Globus pallidus (tissue), 1 donor: ENCODE measurements at regions not wholly inside any gene's neighbourhood (a gene's known extent, or its start where the extent isn't known, plus 50 kb on each side); places are given as distances from the start of the nearest gene placed in this dataset.

Source experiments
- DNase-seq: peaks from one replicate; pipeline ENCODE4 v3.0.0-alpha.2; 2015; ENCODE audit warnings: low spot score

DNA sequence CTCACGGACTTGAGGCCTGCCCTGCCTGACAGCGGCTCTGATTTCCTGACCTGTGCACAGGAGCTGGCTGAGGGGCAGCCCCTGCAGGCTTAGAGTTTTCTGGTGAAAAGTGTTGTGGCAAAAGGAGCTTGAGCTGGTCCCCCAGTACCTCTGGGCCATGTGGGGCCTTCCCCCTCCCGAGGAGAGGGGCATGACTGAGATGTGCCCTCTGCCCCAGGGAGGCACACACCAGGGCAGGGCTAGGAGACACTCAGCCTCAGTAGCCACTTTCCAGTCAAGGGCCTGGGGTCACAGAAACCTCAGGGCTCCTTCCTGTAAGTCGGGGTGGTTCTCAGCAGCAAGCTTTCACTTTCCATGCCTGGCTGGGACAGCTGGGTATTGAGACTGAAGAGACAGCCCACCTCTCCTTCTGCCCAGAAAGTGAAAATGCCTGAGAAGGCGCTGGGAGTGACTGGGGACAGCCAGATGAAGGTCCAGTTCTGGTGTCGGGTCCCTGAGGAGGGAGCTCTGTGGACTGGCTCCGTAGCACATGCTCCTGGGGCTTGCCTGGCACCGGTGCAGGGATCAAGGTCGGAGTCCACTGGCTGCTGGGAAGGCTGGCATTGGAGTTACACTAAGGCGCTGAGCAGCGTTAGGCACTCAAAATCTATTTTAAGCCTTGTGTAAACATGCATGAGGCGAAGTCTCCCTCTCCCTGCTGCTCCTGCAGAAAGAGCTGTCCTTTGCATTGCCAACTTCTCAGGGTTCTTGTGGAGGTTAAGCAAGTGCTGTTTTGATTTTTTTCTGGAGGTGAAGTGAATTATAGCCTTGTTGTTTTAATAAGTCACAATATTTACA is 394.9 kb downstream of the GADD45G start:
- DNase-seq, result peak; percentile 38

DNA sequence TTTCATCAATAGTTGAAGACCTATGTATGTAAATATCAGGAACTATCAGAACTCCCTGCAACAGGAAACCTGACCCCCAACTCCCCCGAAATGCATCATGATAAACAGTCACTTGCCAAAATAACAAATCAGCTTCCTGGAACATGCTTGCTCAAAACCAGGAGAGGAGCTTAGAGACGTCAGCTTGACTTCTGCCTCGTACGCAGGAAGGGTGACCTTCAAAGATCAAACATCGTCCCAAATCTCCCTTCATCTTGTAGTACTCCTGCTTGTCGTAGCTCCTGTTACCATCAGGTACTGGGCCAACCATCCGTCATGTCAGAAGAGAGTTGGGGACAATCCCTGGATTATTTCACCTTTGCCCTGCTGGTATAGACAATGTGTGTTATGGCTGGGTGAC is 396.1 kb downstream of the GADD45G start:
- no peak for DNase-seq

DNA sequence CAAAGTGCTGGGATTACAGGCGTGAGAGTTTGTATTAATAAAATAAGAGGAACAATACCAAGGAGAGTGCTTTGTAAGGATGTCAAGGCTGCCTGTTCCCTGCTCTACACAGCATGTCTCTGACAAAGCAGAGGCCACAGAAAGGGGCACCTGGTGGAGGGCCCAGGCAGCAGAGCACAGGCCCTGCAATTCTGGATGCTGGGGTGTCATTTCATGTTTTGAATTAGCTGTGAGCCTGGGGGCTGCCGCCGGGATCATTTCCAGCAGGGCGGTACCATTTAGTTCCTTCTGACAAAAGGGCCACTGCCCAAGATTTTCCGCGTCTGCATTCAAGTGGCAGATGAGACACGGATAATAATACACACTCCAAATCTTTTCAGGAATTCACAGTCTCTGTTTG is 396.9 kb downstream of the GADD45G start:
- DNase-seq, result no peak

DNA sequence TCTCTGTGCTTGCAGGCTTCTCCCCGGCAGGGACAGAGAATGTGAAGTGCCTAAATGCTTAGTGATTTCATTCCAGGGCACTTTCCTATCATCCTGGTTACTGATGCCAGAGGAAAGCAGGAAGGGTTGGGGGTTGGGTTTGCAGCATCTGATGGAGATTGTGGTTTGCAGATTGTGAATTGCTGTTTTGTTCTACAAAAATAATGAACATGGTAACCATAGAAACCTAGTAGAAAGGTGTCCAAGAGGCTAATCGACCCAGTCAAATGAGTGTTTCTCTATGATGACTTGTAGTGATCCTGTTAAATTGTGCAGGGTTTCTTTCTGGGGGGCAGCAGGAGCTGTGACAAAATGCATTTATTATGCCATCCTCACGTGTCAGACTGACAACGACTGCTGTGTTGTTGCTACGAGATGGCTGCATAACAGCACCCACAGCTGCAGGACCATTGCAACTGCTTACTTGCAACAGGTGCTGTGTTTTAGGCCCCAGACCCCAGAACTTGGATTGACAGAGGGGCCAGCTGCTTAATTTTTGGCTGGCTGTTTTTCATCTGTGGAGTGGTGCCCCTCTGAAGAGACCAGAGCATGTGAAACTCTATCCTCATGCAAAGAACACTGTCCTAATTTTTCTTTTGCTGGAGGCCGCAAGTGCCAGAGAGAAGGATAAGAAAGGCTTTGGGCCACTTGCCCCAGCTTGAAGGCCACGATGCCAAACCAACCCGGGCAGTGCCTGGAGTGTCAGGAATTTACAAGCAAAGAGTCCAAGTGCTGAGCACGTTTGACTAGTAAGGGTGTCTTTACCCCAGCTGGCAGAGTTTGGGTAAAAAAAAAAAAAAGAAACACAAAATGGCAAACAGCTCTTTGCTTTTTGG is 397.8 kb downstream of the GADD45G start:
- DNase-seq, result peak; percentile 67

DNA sequence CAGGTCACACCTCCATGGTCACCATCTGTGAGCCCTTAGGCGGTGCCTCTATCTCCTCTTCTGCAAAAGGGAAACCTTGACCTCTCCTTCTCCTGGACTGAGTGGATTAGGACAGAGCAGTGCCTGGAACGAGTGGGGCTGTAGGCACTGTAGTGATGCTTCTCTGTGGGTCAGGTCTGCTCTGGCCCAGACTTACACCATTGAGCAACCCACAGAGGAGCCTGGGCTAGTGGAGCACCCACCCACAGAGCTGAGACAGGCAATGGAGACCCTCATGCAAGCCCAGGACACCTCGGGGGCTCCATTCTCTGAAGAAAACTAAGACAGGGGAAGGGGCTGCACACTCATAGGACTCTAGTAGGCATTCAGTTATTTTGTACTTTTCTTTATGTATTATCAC is 400.6 kb downstream of the GADD45G start:
- no peak for DNase-seq

DNA sequence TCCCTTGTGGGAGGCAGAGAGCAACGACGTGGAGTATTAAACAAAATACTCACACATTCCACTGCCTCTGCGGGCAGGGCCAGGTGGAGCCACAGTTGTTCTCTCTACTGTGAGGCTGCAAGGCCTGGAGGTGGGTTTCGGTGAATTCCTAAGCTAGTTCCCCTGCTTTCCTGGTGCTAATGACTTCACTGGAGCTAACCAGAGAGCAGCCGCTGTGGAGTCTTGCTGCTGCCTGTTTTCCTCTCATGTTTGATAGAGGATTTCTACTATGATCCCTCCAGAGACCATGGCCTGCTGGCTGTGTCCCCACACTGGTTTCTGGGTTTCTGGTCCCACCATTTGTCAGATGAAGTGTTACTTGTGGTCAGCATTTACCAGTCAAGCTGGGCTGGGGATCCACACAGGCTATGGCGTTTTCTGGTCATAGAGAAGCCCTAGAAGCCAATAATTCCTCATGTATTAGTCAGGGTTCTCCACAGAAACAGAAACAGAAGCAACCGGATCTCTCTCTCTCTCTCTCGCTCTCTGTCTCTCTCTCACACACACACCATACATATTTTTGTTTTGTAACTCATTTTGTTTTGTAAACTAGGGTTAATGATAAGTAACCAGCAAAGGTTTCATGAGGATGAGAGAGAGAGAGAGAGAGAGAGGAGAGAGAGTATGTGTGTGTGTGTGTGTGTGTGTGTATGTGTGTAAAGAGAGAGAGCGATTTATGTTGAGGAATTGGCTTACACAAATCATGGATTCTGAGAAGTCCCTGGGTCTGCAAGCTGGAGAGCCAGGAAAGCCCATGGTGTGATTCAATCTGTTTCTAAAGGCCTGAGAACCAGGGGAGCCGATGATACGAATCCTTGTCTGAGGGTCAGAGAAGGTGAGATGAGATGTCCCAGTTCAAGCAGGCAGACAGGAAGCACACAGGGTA is 403.0 kb downstream of the GADD45G start:
- no peak for DNase-seq

DNA sequence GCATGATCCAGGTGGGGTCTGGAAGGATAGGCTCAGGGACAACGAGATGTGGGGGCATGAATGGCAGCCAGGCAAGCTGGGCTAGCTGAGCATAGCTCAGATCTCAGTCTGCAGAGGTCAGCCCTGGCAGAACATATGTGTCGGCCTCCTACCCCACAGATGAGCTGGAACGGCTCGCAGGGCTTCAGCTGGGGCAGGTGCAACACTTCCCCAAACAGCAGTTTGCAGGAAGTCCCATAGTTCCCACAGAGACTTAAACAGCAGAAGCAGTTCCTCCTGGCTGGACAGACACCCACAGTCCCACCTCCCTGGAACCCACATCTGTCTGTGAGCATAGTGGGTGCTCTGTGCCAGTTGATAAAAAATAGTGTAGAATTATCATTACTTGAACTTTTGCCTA is 404.6 kb downstream of the GADD45G start:
- no peak for DNase-seq

DNA sequence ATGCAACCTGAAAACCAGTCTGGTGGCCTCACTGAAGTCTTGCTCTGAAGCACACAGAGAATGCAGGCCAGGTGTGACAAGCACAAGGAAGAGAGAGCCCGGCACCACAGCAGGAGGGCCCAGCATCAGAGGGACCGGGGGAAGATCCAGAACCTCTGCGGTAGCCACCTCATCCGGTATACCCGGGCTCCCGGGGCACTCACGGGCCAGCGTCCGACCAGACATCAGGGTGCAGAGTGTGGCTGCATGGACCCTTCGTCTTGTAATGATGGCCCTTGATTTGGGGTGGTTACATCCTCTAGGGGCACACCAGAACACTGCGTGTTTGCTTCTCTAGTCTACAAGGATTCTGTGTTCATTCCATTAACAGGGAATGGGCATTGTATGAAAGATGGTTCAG is 406.0 kb downstream of the GADD45G start:
- no peak for DNase-seq

DNA sequence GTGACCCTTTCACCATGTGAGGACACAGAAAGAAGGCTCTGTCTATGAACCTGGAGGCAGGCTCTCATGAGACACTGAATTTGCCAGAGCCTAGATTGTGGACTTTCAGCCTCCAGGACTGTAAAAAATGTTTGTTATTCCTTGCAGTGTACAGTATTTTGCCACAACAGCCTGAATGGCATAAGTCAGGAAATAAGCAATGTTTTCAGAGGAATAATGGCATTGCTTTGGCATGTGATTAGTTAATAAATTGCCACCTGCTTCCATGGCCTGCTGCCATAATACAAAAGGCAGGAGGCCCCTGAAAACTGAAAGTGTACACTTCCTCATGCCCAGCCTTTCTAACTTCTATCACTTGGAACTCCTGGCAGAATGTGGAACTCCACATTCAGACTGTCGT is 408.1 kb downstream of the GADD45G start:
- DNase-seq, result no peak

DNA sequence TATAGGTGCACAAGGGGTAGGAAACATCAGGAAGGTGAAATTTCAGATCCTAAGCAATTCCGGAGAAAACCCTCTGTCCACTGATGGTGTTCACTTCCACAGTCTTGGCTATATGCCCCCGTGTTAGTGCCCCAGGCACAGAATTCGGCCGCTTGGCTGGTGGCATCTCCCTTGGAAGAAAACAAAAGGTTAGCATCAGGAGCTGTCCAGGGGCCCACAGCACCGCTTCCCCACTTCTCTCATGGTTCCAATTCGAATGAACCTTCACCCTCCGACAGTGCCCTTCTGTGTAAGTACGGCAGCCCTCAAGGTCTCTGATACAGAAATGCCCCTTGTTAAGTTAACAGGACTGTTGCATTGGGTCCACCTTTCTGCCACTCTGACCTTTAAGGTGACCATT is 409.0 kb downstream of the GADD45G start:
- no peak for DNase-seq

DNA sequence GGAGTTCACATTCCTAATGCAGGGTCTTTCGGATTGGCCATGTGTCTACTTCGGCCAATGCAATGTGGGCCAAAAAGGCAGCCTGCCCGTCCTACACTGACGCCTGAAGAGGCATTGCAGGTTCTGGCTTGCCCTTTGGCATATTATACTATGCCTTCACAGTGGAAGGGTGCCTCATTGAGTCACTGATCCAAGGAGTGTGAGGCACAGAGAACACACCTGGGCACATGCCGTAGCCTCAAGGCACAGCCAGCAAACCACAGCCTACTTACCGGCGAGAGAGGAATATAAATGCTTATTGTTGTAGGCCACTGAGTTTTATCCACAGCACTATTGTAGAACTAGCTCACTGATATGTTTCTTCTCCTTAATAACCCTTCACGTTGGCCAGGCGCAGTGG is 409.6 kb downstream of the GADD45G start:
- no peak for DNase-seq

DNA sequence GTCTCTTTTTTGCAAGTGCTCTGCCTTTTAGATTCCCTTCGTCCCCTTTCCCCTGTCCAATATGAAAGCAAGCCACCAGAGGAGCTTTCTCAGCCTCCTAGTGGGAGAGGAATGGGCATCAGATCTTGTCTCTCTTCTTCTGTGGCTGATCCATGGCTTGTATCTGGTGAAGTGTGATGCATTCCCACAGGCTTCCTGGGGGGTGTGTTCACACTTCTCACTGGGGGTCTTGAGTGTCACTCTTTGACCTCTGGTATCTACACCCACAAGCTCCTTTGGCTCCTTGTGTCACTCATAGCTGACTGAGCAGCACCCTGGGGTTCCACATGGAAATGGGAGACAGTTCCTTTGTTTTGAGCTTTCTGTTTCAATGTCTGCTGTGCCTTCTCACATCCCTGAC is 411.5 kb downstream of the GADD45G start:
- DNase-seq, result no peak

DNA sequence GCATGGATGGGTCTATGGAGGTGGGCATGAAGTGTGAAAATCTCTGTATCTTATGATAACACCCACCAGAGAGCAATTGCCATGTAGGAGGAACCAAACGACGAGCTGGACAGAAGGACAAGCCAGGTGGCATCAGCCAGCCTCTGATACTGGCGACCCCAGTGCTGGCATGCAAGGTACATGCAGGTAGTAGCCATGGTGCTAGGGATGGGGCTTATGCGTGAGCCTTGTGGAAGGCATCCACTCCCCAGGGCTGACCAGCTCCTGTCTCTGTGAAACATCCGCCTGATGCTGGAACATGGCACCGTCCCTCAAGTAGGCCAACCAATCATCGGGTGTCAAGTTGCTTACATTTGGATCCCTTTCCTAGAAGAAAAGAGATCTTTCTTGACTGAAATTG is 412.9 kb downstream of the GADD45G start:
- DNase-seq, result no peak

DNA sequence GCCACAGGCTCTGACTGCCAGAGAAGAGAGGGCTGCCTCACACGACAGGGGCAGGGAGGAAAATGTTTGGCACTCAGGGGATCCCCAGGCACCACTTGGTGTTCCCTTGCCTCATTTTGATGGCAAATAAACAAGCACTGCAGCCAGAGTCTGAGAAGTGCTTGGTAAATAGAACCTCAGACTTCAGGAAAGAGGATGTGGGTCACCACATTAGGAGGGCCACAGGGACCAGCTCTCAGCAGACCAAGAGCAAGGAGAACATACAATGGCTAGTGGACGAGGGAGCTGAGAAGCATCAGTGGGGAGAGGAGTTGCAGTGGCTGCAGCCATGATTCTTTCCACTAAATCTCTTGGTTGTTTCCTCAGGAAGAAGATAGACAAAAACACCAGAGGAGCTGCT is 413.9 kb downstream of the GADD45G start:
- DNase-seq, result no peak

DNA sequence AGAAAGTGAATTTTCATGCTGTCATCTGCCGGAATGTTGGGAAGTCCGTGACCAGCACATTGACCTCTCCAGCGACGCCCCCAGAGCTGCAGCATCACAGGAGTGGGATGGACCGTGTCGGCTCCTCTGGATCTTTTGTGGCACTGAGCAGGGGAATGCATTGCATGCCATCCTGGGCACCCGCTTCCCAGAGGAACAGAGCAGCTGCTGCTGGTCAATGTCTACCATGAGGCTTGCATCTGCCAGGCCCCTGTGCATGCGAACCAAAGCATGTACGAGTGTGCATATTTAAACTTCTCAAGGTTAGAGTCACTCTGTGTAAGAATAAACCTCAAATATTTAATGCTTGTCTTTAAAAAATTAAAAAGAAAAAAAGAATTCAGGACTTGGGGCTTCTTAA is 414.8 kb downstream of the GADD45G start:
- no peak for DNase-seq

DNA sequence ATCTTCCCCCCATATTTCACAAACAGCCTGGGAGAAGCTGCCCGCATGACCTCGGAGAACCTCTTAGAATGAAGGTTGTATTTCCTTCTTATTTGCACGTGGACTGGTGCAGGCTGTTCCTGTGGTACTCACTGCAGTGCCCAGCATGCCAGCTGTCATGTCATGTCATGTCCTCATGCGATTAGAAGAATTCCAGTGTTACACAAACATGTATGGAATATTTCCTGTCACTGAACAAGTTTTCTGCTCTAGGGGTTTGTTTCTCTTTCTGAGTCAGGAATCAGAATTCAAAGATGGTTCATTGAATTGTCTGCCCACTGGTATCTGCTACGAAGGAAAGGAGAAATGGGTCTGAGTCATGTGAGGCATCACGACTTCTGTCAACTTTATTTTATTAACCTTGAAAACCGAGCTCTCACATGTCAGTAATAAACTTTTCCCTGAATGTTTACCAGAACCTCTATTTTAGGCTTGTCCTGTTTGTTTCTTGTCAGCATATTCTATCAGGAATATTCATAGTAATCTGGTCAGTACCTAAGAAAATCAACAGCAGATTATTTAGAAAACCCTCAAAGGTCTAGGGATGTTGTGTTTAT is 415.6 kb downstream of the GADD45G start:
- DNase-seq, result no peak

DNA sequence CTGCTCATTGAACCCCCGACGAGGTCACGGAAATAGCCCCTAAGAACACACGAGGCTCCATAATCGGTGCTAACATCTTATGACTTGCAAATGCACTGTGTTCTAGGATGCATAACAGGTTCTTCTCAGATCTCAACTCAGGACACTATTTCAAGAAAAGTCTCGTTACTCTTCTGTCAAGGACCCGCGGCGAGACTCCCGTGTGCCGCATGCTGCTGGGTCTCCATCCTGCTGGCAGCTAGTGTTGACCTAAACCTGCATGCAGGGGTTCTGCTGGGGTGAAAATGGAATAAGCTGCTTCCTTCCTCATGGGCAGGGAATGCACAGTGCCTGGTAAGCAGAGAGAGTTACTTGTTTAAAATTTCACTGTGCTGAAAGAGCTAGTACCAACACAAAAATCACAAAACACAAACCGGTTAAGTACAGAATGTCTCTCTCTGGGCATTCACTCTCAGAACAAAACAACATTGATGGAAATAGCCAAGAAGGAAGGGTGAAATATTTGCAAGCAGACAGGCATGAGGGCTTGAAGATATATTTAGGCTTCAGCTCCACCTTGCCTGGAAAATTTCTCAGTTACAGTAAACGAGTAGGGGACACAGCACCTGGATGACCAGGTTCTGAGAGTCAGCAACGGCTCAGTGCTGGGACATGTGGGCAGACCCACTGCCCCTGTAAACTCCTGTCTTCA is 416.5 kb downstream of the GADD45G start:
- no peak for DNase-seq

DNA sequence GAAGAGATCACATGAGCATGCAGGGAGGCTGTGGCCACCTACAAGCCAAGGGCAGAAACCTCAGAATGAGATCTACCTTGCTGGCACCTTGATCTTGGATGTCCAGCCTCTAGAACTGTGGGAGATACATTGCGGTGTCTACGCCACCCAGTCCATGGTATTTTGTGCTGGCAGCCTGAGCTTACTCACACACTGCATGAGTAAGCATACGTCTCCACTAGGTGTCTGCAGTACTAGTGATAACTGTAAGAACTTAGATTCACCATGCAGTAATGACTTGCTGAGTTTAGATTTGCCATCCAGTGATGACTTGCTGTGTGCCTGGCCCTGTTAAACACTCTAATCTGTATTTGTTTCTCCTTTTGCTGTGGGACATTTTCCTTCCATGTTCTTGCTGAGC is 417.7 kb downstream of the GADD45G start:
- no peak for DNase-seq

DNA sequence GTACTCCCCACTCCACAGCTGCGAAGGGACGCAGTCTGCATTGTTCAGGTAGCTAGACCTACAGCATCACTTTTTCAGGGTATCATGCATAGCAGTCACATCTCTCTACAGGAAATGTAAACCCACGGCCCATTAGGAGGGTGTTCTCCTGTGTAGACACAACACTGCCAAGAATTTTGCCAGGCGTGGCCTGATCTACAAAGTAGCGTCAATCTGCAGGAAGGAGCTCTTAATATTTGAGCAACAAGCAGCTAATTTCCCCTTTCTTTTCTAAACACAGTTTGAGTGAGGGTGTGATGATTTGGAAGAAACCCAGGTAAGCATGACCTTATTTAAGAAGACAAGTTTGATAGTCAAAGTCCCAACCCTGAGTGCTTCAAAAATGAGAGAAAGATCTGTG is 419.0 kb downstream of the GADD45G start:
- DNase-seq, result no peak

DNA sequence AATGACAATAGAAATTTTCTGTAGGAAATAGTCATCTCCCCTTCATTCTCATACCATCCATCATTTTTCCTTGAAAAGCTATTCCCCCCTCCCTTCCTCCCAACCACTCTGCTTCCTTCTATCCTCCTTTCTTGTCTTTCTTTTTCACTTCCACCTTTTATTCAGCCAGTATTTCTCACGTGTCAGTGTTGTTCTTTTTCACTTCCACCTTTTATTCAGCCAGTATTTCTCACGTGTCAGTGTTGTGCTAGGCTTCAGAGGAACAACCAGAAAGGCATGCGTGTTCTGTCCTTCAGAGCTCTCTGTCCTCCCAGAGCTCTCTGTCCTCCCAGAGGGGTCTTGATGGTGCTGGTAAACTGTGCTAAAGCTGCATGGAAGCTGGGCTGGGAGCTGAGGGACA is 419.6 kb downstream of the GADD45G start:
- no peak for DNase-seq

DNA sequence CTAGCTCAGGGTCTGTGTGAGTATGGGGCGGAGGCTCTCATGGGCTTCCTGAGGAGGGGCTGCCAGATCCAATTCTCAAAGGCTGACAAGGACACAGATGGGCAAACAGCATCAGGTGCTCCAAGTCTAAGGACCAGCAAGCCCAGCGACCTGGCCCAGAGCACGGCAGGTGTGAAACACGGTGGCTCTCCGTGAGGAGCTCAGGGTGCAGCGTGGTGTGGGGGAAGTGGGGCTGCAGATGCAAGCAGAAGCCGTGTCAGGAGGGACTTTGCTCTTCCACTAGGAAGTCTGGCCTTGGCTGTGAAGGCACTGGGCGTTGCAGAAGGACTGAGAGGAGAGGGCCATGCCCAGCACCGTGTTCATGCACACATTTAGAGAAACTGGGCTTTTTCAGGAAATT is 420.0 kb downstream of the GADD45G start:
- no peak for DNase-seq
